ENCODE measurements at regions not wholly inside any gene's neighbourhood (a gene's known extent, or its start where the extent isn't known, plus 50 kb on each side); places are given as distances from the start of the nearest gene placed in this dataset.

GRCh38 chr9:16316456-16316855 lies 554.0 kb downstream of the BNC2 start:
- H3K9me3 ChIP-seq (replicated peaks; ENCODE audit: control insufficient read depth, insufficient read depth, low read depth, low read length), result no peaks in the 10 kb centered on the region
- no peaks in the 10 kb centered on the region for H4K20me1 ChIP-seq (replicated peaks; ENCODE audit: control insufficient read depth, insufficient read depth, low read length)
- H3K36me3 ChIP-seq (ENCODE audit: control insufficient read depth, insufficient read depth, low read length), result no peaks in the 10 kb centered on the region
- DNase-seq (ENCODE audit: extremely low read depth in 1 of 4, low spot score in 3 of 4), result no peak
- H3K79me2 ChIP-seq (ENCODE audit: control insufficient read depth, insufficient read depth, low read length), result no peaks in the 10 kb centered on the region
- intact Hi-C loops (cut with micrococcal nuclease), result no loop called here
- H3K4me1 ChIP-seq (replicated peaks in 1 of 2; ENCODE audit: control insufficient read depth in 2 of 2, insufficient read depth in 2 of 2, low read length in 2 of 2), result no peaks in the 10 kb centered on the region
- no TSS peak for BruUV-seq (replicated peaks)
- H3K9me1 ChIP-seq (ENCODE audit: control insufficient read depth, insufficient read depth, low read length), result no peaks in the 10 kb centered on the region
- ATAC-seq, result no peak
- H3K9ac ChIP-seq (ENCODE audit: insufficient read depth in 1 of 2, low read depth in 2 of 2, low read length in 2 of 2), result no peak overlapping the region
- 3% methylated on average over 9 of the region's 9 CpGs for WGBS (ENCODE audit: insufficient coverage, low coverage, missing lambda C conversion rate)
- FAIRE-seq, result no peak
- no peak overlapping the region for H2AFZ ChIP-seq (ENCODE audit: low read depth, low read length)
- POLR2A ChIA-PET, result no interaction called here
- H3K27me3 ChIP-seq (ENCODE audit: control insufficient read depth in 2 of 2, insufficient read depth in 2 of 2, low read length in 2 of 2), result no peaks in the 10 kb centered on the region
- H3K27ac ChIP-seq (ENCODE audit: extremely low read depth, low read depth, low read length), result no peak overlapping the region
- CTCF ChIA-PET (ENCODE audit: low intra/inter-chr PET ratio), result no interaction called here
- no peak for TF ChIP-seq ZNF41 (CRISPR knock-in tag; conservative IDR thresholded peaks at IDR 0.05)
- no peak for TF ChIP-seq POLR2AphosphoS2 (IDR thresholded peaks at IDR 0.05; ENCODE audit: low read length)
- H3K4me2 ChIP-seq (ENCODE audit: insufficient read depth, low read length), result no peak overlapping the region
- H3K4me3 ChIP-seq, result no peak overlapping the region
- in situ Hi-C loops (cut with MboI), result no loop called here

- H4K20me1 ChIP-seq (replicated peaks; ENCODE audit: control insufficient read depth, insufficient read depth, low read length), result no peaks in the 10 kb centered on the region
- H3K79me2 ChIP-seq (ENCODE audit: control insufficient read depth, insufficient read depth, low read length), result no peaks in the 10 kb centered on the region
- intact Hi-C loops (cut with micrococcal nuclease) (no loop called here), in situ Hi-C loops (cut with MboI) (no loop called here)
- no peaks in the 10 kb centered on the region for H3K9me3 ChIP-seq (replicated peaks; ENCODE audit: control insufficient read depth, insufficient read depth, low read depth, low read length)
- no peaks in the 10 kb centered on the region for H3K4me1 ChIP-seq (replicated peaks in 1 of 2; ENCODE audit: control insufficient read depth in 2 of 2, insufficient read depth in 2 of 2, low read length in 2 of 2)
- H3K27ac ChIP-seq (ENCODE audit: extremely low read depth, low read depth, low read length), result no peak overlapping the region
- ATAC-seq (no peak), FAIRE-seq (no peak), DNase-seq (ENCODE audit: extremely low read depth in 1 of 4, low spot score in 3 of 4) (no peak)
- H3K9me1 ChIP-seq (ENCODE audit: control insufficient read depth, insufficient read depth, low read length), result no peaks in the 10 kb centered on the region
- H3K27me3 ChIP-seq (ENCODE audit: control insufficient read depth in 2 of 2, insufficient read depth in 2 of 2, low read length in 2 of 2), result no peaks in the 10 kb centered on the region
- ChIA-PET POLR2A (no interaction called here), CTCF (ENCODE audit: low intra/inter-chr PET ratio) (no interaction called here)
- no peak overlapping the region for H3K4me2 ChIP-seq (ENCODE audit: insufficient read depth, low read length)
- WGBS (ENCODE audit: insufficient coverage, low coverage, missing lambda C conversion rate), result 3% methylated on average over 5 of the region's 15 CpGs
- no TSS peak for BruUV-seq (replicated peaks)
- no peaks in the 10 kb centered on the region for H3K36me3 ChIP-seq (ENCODE audit: control insufficient read depth, insufficient read depth, low read length)
- H2AFZ ChIP-seq (ENCODE audit: low read depth, low read length), result no peak overlapping the region
- no peak overlapping the region for H3K4me3 ChIP-seq
- no peak overlapping the region for H3K9ac ChIP-seq (ENCODE audit: insufficient read depth in 1 of 2, low read depth in 2 of 2, low read length in 2 of 2)
- TF ChIP-seq XRCC4 (IDR thresholded peaks at IDR 0.05; ENCODE audit: extremely low read depth, insufficient read depth, insufficient read length) (no peak), TEAD4 (IDR thresholded peaks at IDR 0.05; ENCODE audit: low read length) (no peak), TEAD4 (CRISPR knock-in tag; IDR thresholded peaks at IDR 0.05; ENCODE audit: borderline replicate concordance) (no peak), SETDB1 (IDR thresholded peaks at IDR 0.05; ENCODE audit: low read length) (no peak), ZNF253 (CRISPR knock-in tag; conservative IDR thresholded peaks at IDR 0.05) (no peak), ZNF174 (CRISPR knock-in tag; IDR thresholded peaks at IDR 0.05) (no peak), CBFB (CRISPR knock-in tag; IDR thresholded peaks at IDR 0.05) (no peak), CHD2 (IDR thresholded peaks at IDR 0.05; ENCODE audit: low read depth, low read length) (no peak)
These were observed 553.3 kb downstream of the BNC2 start for GRCh38 chr9:16316911-16317817.

Measured in K562 (cell line).